ENCODE measurements at regions not wholly inside any gene's neighbourhood (a gene's known extent, or its start where the extent isn't known, plus 50 kb on each side); places are given as distances from the start of the nearest gene placed in this dataset.

- TF ChIP-seq CTCF (IDR thresholded peaks at IDR 0.05) (no peak), POLR2A (IDR thresholded peaks at IDR 0.05) (no peak)
Observed at GRCh38 chr10:62926407-62926806, 110.2 kb upstream of the EGR2 start.
